HG02943 (cell line): ENCODE measurements at regions not wholly inside any gene's neighbourhood (a gene's known extent, or its start where the extent isn't known, plus 50 kb on each side); places are given as distances from the start of the nearest gene placed in this dataset.
"Not testable (repeated sequence)": the region's sequence is repeated elsewhere in the genome, so short reads cannot be mapped to it uniquely, and the experiment has no call there.

Experiments used
- ATAC-seq: cut with Tn5 transposase; IDR thresholded peaks from one replicate; pipeline ENCODE4 v1.9.1; 2021; ENCODE audit warnings: mild to moderate bottlenecking, low read depth, moderate library complexity; ENCODE audit not compliant: unreplicated experiment

- ATAC-seq = no peak
These were observed 293.0 kb upstream of the CNR1 start for GRCh38 chr6:88459189-88459588.

GRCh38 chr6:88458662-88459061 lies 292.5 kb upstream of the CNR1 start:
- no peak for ATAC-seq

GRCh38 chr6:88456221-88456859 lies 290.2 kb upstream of the CNR1 start:
- no peak for ATAC-seq

- ATAC-seq = no peak
These were observed 289.2 kb upstream of the CNR1 start for GRCh38 chr6:88455317-88455716.

- ATAC-seq = no peak
These were observed 288.5 kb upstream of the CNR1 start for GRCh38 chr6:88454658-88455057.

GRCh38 chr6:88449770-88450169 lies 283.6 kb upstream of the CNR1 start:
- no peak for ATAC-seq

GRCh38 chr6:88445188-88445965 lies 279.2 kb upstream of the CNR1 start:
- no peak for ATAC-seq

- no peak for ATAC-seq
These were observed 277.4 kb upstream of the CNR1 start for GRCh38 chr6:88443554-88443953.

- ATAC-seq = no peak
These were observed 276.6 kb upstream of the CNR1 start for GRCh38 chr6:88442737-88443136.

- ATAC-seq = no peak
These were observed 275.2 kb upstream of the CNR1 start for GRCh38 chr6:88441346-88441745.

- no peak for ATAC-seq
These were observed 261.9 kb upstream of the CNR1 start for GRCh38 chr6:88428068-88428467.

GRCh38 chr6:88426005-88426404 lies 259.9 kb upstream of the CNR1 start:
- ATAC-seq = no peak

- no peak for ATAC-seq
These were observed 256.7 kb upstream of the CNR1 start for GRCh38 chr6:88422831-88423230.

- ATAC-seq = not testable (repeated sequence)
These were observed 254.9 kb upstream of the CNR1 start for GRCh38 chr6:88420967-88421488.

GRCh38 chr6:88418921-88419810 lies 253.0 kb upstream of the CNR1 start:
- ATAC-seq = not testable (repeated sequence)

GRCh38 chr6:88417361-88417760 lies 251.2 kb upstream of the CNR1 start:
- ATAC-seq = not testable (repeated sequence)

- ATAC-seq = no peak
These were observed 247.3 kb upstream of the CNR1 start for GRCh38 chr6:88413459-88413858.

- not testable (repeated sequence) for ATAC-seq
These were observed 242.2 kb upstream of the CNR1 start for GRCh38 chr6:88408355-88408754.

- ATAC-seq = not testable (repeated sequence)
These were observed 240.5 kb upstream of the CNR1 start for GRCh38 chr6:88406674-88407073.

GRCh38 chr6:88403486-88403885 lies 237.3 kb upstream of the CNR1 start:
- no peak for ATAC-seq

- ATAC-seq = no peak
These were observed 236.8 kb upstream of the CNR1 start for GRCh38 chr6:88402909-88403308.
